GM21576 (cell line): ENCODE measurements at regions not wholly inside any gene's neighbourhood (a gene's known extent, or its start where the extent isn't known, plus 50 kb on each side); places are given as distances from the start of the nearest gene placed in this dataset.

Experiments used
- ATAC-seq: cut with Tn5 transposase; IDR thresholded peaks from one replicate; pipeline ENCODE4 v1.9.1; 2021; ENCODE audit warnings: mild to moderate bottlenecking, moderate library complexity; ENCODE audit not compliant: unreplicated experiment

- ATAC-seq: no peak
These were observed 222.4 kb upstream of the CNR1 start for GRCh38 chr6:88388589-88388988.

- ATAC-seq: no peak
These were observed 220.0 kb upstream of the CNR1 start for GRCh38 chr6:88386167-88386566.

- no peak for ATAC-seq
These were observed 217.0 kb upstream of the CNR1 start for GRCh38 chr6:88383183-88383582.

- no peak for ATAC-seq
These were observed 215.1 kb upstream of the CNR1 start for GRCh38 chr6:88381289-88381642.

- no peak for ATAC-seq
These were observed 214.6 kb upstream of the CNR1 start for GRCh38 chr6:88380618-88381288.

GRCh38 chr6:88380083-88380482, 213.9 kb upstream of the CNR1 start:
- no peak for ATAC-seq

GRCh38 chr6:88378639-88379038, 212.5 kb upstream of the CNR1 start:
- ATAC-seq: no peak

- ATAC-seq: no peak
These were observed 211.9 kb upstream of the CNR1 start for GRCh38 chr6:88377976-88378568.

GRCh38 chr6:88376768-88377387, 210.7 kb upstream of the CNR1 start:
- ATAC-seq: no peak

- ATAC-seq: no peak
These were observed 210.1 kb upstream of the CNR1 start for GRCh38 chr6:88376197-88376596.

- ATAC-seq: no peak
These were observed 208.4 kb upstream of the CNR1 start for GRCh38 chr6:88374553-88374952.

- no peak for ATAC-seq
These were observed 205.3 kb upstream of the CNR1 start for GRCh38 chr6:88371480-88371879.

GRCh38 chr6:88370127-88370710, 204.1 kb upstream of the CNR1 start:
- ATAC-seq: no peak

- ATAC-seq: no peak
These were observed 203.1 kb upstream of the CNR1 start for GRCh38 chr6:88369262-88369661.

GRCh38 chr6:88368071-88368787, 202.1 kb upstream of the CNR1 start:
- no peak for ATAC-seq

GRCh38 chr6:88367248-88367647, 201.1 kb upstream of the CNR1 start:
- no peak for ATAC-seq

- no peak for ATAC-seq
These were observed 200.5 kb upstream of the CNR1 start for GRCh38 chr6:88366672-88367071.

- ATAC-seq: no peak
These were observed 199.5 kb upstream of the CNR1 start for GRCh38 chr6:88365656-88366055.

GRCh38 chr6:88365230-88365629, 199.1 kb upstream of the CNR1 start:
- ATAC-seq: no peak

GRCh38 chr6:88361754-88362153, 195.6 kb upstream of the CNR1 start:
- no peak for ATAC-seq

GRCh38 chr6:88361298-88361697, 195.2 kb upstream of the CNR1 start:
- ATAC-seq: no peak
